ENCODE measurements at regions not wholly inside any gene's neighbourhood (a gene's known extent, or its start where the extent isn't known, plus 50 kb on each side); places are given as distances from the start of the nearest gene placed in this dataset.

DNA sequence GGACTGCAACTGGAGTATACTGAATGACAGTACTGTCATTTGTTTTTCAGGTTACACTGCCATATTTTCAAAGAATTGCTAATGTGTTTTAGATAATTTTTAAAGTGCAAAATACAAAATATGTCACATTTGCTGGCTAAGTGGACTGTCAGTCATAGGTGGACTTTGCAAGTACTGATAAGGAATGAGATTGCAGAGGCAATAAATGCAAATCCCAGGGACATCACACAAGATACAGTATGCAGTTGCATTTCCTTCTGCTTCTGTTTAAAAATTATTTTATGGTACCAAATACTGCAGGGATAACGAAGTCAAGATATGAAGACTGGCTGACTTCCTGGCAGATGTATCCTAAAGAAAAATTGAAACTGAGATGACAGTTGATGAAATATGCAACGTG lies 237.6 kb upstream of the MAGI2 start:
- H3K4me1 Mint-ChIP-seq (ENCODE audit: low read depth) = no peaks in the 10 kb centered on the region
- H3K27ac Mint-ChIP-seq = no peak overlapping the region
- no peak for DNase-seq (ENCODE audit: low spot score)
- no peaks in the 10 kb centered on the region for H3K27me3 Mint-ChIP-seq (ENCODE audit: low read depth)
- H3K36me3 Mint-ChIP-seq (ENCODE audit: low read depth) = no peaks in the 10 kb centered on the region
- intact Hi-C loops (cut with micrococcal nuclease) = no loop called here
- no peak overlapping the region for H3K4me3 Mint-ChIP-seq (ENCODE audit: low read depth)
- no peaks in the 10 kb centered on the region for H3K9me3 Mint-ChIP-seq

DNA sequence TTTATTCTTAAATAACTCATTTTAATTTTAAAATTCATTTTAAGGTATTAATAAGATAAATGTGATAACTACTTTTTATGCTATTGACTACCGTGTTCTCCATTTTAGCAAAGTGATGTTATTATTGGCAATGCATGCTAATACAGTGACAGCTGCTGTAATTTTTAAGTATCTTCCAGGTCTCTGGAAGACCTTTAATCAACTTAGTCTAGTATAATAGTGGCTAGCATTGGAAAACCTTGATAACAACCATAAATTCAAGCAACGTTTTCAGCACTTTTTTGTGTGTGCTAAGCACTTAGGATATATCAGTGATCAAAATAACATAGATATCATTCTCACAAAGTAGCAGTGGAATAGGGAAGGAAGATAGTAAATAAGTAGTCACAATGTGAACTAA lies 230.9 kb upstream of the MAGI2 start:
- no peak for DNase-seq (ENCODE audit: low spot score)
- Mint-ChIP-seq H3K27me3 (ENCODE audit: low read depth) (no peaks in the 10 kb centered on the region), H3K36me3 (ENCODE audit: low read depth) (no peaks in the 10 kb centered on the region), H3K4me3 (ENCODE audit: low read depth) (no peak overlapping the region), H3K27ac (no peak overlapping the region), H3K4me1 (ENCODE audit: low read depth) (no peaks in the 10 kb centered on the region), H3K9me3 (no peaks in the 10 kb centered on the region)
- intact Hi-C loops (cut with micrococcal nuclease) = no loop called here

- H3K4me1 Mint-ChIP-seq (ENCODE audit: low read depth) = no peaks in the 10 kb centered on the region
- no peak overlapping the region for H3K4me3 Mint-ChIP-seq (ENCODE audit: low read depth)
- H3K36me3 Mint-ChIP-seq (ENCODE audit: low read depth) = no peaks in the 10 kb centered on the region
- no peak for DNase-seq (ENCODE audit: low spot score)
- no peaks in the 10 kb centered on the region for H3K27me3 Mint-ChIP-seq (ENCODE audit: low read depth)
- H3K9me3 Mint-ChIP-seq = no peaks in the 10 kb centered on the region
- H3K27ac Mint-ChIP-seq = no peak overlapping the region
- intact Hi-C loops (cut with micrococcal nuclease) = no loop called here
These were observed 230.4 kb upstream of the MAGI2 start for GRCh38 chr7:79683916-79684315.

DNA sequence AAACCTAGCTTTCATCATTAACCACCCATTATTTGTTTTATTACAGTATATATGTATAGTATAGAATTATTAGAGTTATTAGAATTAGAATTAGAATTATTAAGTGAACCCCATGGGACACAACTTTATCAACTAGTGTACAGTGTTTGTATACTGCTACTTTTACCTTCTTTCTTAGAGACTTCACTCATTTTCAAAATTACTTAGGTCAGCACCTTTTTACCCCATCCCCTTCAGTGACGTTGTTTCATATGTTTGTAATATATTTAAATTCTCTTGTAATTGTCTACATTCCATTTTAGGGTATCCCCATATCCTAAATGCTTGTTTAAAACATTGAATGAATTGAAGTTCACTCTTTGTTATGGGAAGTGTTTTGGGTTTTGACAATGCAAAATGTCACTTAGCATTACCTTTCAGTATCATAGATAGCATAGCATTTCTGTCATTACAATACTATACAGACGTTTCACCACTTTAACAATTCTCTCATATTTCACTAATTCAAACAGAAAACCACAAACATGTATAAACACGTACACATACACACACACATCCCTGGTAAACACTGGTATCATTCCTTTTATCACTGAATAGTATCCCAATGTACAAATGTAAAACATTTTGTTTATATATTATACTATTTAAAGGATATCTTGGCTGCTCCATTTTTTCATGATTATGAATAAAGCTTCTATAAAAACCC lies 229.9 kb upstream of the MAGI2 start:
- DNase-seq (ENCODE audit: low spot score) = no peak
- H3K9me3 Mint-ChIP-seq = no peaks in the 10 kb centered on the region
- no peak overlapping the region for H3K4me3 Mint-ChIP-seq (ENCODE audit: low read depth)
- no peaks in the 10 kb centered on the region for H3K36me3 Mint-ChIP-seq (ENCODE audit: low read depth)
- H3K27ac Mint-ChIP-seq = no peak overlapping the region
- no peaks in the 10 kb centered on the region for H3K4me1 Mint-ChIP-seq (ENCODE audit: low read depth)
- intact Hi-C loops (cut with micrococcal nuclease) = no loop called here
- no peaks in the 10 kb centered on the region for H3K27me3 Mint-ChIP-seq (ENCODE audit: low read depth)

DNA sequence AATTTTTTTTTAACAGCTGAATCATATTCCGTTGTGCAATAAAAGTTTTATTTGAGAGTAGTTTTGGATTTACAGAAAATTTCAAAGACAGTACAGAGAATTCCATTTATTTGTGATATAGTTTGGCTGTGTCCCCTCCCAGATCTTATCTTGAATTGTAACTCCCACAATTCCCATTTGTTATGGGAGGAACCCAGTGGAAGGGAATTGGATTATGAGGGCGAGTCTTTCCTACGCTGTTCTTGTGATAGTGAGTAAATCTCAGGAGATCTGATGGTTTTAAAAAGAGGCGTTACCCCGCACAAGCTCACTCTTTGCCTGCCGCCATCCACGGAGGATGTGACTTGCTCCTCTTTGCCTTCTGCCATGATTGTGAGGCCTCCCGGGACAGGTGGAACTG lies 228.0 kb upstream of the MAGI2 start:
- Mint-ChIP-seq H3K27ac (no peak overlapping the region), H3K4me1 (ENCODE audit: low read depth) (no peaks in the 10 kb centered on the region), H3K4me3 (ENCODE audit: low read depth) (no peak overlapping the region), H3K27me3 (ENCODE audit: low read depth) (no peaks in the 10 kb centered on the region), H3K36me3 (ENCODE audit: low read depth) (no peaks in the 10 kb centered on the region), H3K9me3 (no peaks in the 10 kb centered on the region)
- intact Hi-C loops (cut with micrococcal nuclease) = no loop called here
- DNase-seq (ENCODE audit: low spot score) = no peak

DNA sequence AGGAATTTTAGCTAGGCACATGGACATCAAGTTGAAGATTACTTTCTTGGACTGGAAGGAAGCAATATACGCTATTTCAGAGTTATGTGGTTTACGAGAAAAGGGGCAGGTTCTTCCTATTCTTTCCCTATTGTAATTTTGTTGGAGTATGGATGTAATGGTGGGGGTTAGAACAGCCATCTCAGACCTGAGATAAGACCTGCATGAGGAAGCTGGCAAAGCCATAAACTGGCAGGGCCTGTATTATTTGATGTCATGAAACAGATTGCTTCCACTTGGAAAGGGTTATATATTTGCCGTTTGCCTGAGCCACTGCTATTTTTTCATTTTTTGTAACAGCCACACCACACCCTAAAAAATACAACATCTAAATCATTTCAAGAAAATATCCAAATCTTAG lies 220.5 kb upstream of the MAGI2 start:
- Mint-ChIP-seq H3K36me3 (ENCODE audit: low read depth) (no peaks in the 10 kb centered on the region), H3K27ac (no peak overlapping the region), H3K27me3 (ENCODE audit: low read depth) (no peaks in the 10 kb centered on the region), H3K9me3 (no peaks in the 10 kb centered on the region), H3K4me3 (ENCODE audit: low read depth) (no peak overlapping the region), H3K4me1 (ENCODE audit: low read depth) (no peaks in the 10 kb centered on the region)
- intact Hi-C loops (cut with micrococcal nuclease) = no loop called here
- DNase-seq (ENCODE audit: low spot score) = no peak

DNA sequence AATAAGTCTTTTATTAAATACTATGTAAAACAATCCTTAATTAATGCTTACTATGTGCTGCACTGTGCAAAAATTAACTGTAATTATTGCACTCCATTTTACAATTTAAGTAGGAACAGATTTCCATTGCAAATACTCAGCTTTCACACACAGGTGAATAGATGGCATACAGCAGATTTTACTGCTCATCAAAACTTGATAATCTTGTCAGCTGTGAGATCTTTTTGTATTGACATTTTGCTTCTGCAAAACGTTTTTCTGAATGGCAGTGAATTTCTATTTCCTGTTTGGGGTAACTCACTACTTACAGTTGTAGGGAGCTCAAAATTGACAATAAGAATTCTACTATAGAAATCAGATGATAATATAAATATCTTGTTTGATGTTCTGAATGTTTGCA lies 220.0 kb upstream of the MAGI2 start:
- Mint-ChIP-seq H3K27ac (no peak overlapping the region), H3K4me1 (ENCODE audit: low read depth) (no peaks in the 10 kb centered on the region), H3K9me3 (no peaks in the 10 kb centered on the region), H3K36me3 (ENCODE audit: low read depth) (no peaks in the 10 kb centered on the region), H3K27me3 (ENCODE audit: low read depth) (no peaks in the 10 kb centered on the region), H3K4me3 (ENCODE audit: low read depth) (no peak overlapping the region)
- no peak for DNase-seq (ENCODE audit: low spot score)
- intact Hi-C loops (cut with micrococcal nuclease) = no loop called here

DNA sequence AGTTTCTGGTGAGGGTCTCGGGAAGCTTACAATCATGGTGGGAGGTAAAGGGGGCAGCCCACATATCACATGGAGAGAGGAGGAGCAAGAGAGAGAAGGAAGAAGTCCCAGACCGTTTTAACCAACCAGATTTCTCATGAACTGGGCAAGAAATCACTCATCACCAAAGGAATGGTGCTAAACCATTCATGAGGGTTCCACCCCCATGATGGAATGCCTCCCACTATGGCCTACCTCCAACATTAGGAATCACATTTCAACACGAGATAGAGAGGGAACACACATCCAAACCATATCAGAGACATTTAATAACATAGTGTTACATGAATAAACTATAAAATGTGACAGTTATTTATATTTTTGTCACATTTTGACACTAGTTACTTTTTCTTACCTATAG lies 214.8 kb upstream of the MAGI2 start:
- no peak for DNase-seq (ENCODE audit: low spot score)
- Mint-ChIP-seq H3K36me3 (ENCODE audit: low read depth) (no peaks in the 10 kb centered on the region), H3K9me3 (no peaks in the 10 kb centered on the region), H3K27me3 (ENCODE audit: low read depth) (no peaks in the 10 kb centered on the region), H3K27ac (no peak overlapping the region), H3K4me1 (ENCODE audit: low read depth) (no peaks in the 10 kb centered on the region), H3K4me3 (ENCODE audit: low read depth) (no peak overlapping the region)
- intact Hi-C loops (cut with micrococcal nuclease) = no loop called here

DNA sequence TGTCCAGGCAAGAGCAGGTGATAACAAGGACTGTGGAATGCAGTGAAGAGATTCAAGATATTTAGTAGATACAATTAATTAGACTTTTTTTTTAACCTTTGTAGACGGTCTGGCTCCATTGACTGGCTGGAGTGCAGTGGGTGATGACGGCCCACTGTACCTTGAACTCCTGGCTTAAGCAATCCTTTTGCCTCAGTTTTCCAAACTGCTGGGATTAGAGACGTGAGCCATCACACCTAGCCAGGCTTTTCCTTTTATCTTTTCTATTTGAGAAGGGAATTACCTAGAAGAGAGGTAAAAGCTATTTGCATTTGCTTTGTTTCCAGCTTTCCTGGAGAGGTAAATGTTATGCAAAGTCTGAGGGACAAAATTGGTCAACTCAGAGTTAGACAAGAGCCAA lies 213.0 kb upstream of the MAGI2 start:
- Mint-ChIP-seq H3K4me3 (ENCODE audit: low read depth) (no peak overlapping the region), H3K27ac (no peak overlapping the region), H3K36me3 (ENCODE audit: low read depth) (no peaks in the 10 kb centered on the region), H3K4me1 (ENCODE audit: low read depth) (no peaks in the 10 kb centered on the region), H3K9me3 (no peaks in the 10 kb centered on the region), H3K27me3 (ENCODE audit: low read depth) (no peaks in the 10 kb centered on the region)
- no peak for DNase-seq (ENCODE audit: low spot score)
- intact Hi-C loops (cut with micrococcal nuclease) = no loop called here

DNA sequence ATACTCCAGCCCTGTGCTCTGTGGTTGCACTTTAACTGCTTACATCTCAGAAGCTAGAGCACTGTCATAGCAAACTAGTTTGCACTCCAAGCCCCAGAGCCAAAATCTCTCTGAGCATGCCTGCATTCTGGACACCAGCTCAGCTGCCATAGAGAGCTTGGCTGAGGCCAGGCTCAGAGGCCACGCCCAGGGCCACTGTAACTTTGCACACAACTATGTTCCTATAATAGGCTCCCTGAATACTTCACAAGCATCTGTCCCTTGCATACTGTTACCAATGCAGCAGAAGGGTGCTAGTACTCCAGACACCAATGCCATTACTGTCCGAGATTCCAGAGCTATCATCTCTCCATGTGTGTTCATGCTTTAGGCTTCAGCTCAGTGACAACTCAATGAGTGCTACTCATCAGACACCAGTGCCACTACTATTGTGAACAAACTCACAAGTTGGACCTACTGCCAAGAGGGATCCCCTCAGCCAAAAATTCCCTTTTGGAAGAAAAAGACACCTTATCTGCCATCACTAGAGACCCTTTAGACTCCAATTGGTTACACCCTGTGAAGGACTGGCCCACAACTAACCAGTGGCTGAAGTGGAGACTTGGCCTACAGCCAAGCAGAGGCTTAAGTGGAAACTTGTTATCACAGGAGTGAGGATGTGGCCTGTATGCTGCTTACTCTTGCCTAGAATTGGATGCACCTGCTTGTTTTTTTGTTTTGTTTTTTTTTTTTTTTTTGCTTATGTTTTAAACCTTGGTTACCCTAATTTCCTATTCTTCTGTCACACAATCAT lies 211.6 kb upstream of the MAGI2 start:
- Mint-ChIP-seq H3K4me1 (ENCODE audit: low read depth) (no peaks in the 10 kb centered on the region), H3K36me3 (ENCODE audit: low read depth) (no peaks in the 10 kb centered on the region), H3K9me3 (no peaks in the 10 kb centered on the region), H3K27ac (no peak overlapping the region), H3K27me3 (ENCODE audit: low read depth) (no peaks in the 10 kb centered on the region), H3K4me3 (ENCODE audit: low read depth) (no peak overlapping the region)
- no peak for DNase-seq (ENCODE audit: low spot score)
- intact Hi-C loops (cut with micrococcal nuclease) = no loop called here

DNA sequence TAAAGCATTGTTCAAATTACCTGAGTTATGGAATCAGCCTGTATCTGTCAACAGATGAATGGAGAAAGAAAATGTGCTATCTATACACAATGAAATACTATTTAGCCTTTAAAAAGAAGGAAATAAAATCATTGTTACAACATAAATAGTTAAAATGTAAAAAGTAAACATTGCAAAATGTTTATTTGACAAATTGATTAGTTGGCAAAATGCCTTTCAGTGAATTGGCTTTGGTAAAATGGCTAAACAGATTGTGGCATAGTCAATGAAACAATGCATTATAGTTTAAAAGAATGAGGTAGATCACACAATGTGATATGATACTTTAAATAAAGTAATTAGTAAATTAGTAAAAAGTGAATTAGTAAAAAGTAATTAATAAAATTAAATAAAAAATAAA lies 204.8 kb upstream of the MAGI2 start:
- H3K4me1 Mint-ChIP-seq (ENCODE audit: low read depth) = no peaks in the 10 kb centered on the region
- H3K27ac Mint-ChIP-seq = no peak overlapping the region
- no peaks in the 10 kb centered on the region for H3K9me3 Mint-ChIP-seq
- no peaks in the 10 kb centered on the region for H3K36me3 Mint-ChIP-seq (ENCODE audit: low read depth)
- no peak for DNase-seq (ENCODE audit: low spot score)
- intact Hi-C loops (cut with micrococcal nuclease) = no loop called here
- H3K4me3 Mint-ChIP-seq (ENCODE audit: low read depth) = no peak overlapping the region
- no peaks in the 10 kb centered on the region for H3K27me3 Mint-ChIP-seq (ENCODE audit: low read depth)

DNA sequence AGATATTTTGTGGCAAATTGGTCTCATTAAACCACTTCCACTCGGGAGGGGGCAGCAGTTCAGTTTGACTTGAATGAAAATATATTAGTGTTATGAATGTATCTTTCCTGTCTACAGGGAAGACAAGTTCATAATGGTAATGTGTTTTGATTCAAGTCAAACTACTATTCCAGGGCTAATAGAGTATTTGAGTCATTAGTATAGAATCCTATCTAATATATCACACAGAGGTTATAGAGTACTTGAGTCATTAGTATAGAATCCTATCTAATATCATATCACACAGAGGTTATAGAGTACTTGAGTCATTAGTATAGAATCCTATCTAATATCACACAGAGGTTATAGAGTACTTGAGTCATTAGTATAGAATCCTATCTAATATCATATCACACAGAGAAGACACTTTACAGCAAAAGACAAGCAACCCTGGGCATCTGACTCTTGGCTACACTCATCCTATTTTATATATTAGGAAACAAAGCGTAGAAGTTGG lies 199.7 kb upstream of the MAGI2 start:
- Mint-ChIP-seq H3K4me1 (ENCODE audit: low read depth) (no peaks in the 10 kb centered on the region), H3K27ac (no peak overlapping the region)

GRCh38 chr7:79652619-79653018 lies 199.2 kb upstream of the MAGI2 start:
- Mint-ChIP-seq H3K27me3 (ENCODE audit: low read depth) (no peaks in the 10 kb centered on the region), H3K4me1 (ENCODE audit: low read depth) (no peaks in the 10 kb centered on the region), H3K4me3 (ENCODE audit: low read depth) (no peak overlapping the region), H3K27ac (no peak overlapping the region), H3K9me3 (no peaks in the 10 kb centered on the region), H3K36me3 (ENCODE audit: low read depth) (no peaks in the 10 kb centered on the region)
- no peak for DNase-seq (ENCODE audit: low spot score)
- intact Hi-C loops (cut with micrococcal nuclease) = no loop called here

More for the DNA sequence above, 199.7 kb upstream of the MAGI2 start:
- no peaks in the 10 kb centered on the region for H3K27me3 Mint-ChIP-seq (ENCODE audit: low read depth)
- intact Hi-C loops (cut with micrococcal nuclease) = no loop called here
- no peak overlapping the region for H3K4me3 Mint-ChIP-seq (ENCODE audit: low read depth)
- H3K9me3 Mint-ChIP-seq = no peaks in the 10 kb centered on the region
- no peaks in the 10 kb centered on the region for H3K36me3 Mint-ChIP-seq (ENCODE audit: low read depth)
- DNase-seq (ENCODE audit: low spot score) = no peak
